DMS53 treated with DMSO at 0.1 percent for 48 hours (cell line): ENCODE measurements at regions not wholly inside any gene's neighbourhood (a gene's known extent, or its start where the extent isn't known, plus 50 kb on each side); places are given as distances from the start of the nearest gene placed in this dataset.

Experiments
- DNase-seq: peaks from one replicate; lab custom pipeline; 2025; ENCODE audit not compliant: unreplicated experiment; lab: John Stamatoyannopoulos, UW

GRCh38 chr3:194265996-194266964 lies 84.8 kb downstream of the CPN2 start:
- no peak for DNase-seq

GRCh38 chr3:194267744-194268653 lies 83.1 kb downstream of the CPN2 start:
- no peak for DNase-seq

- no peak for DNase-seq
Measured at GRCh38 chr3:194268654-194269512, 82.2 kb downstream of the CPN2 start.

GRCh38 chr3:194269610-194270145 lies 81.5 kb downstream of the CPN2 start:
- no peak for DNase-seq

- no peak for DNase-seq
Measured at GRCh38 chr3:194270627-194271459, 80.3 kb downstream of the CPN2 start.

GRCh38 chr3:194271460-194272035 lies 79.6 kb downstream of the CPN2 start:
- DNase-seq = no peak

- no peak for DNase-seq
Measured at GRCh38 chr3:194272221-194272620, 78.9 kb downstream of the CPN2 start.

- no peak for DNase-seq
Measured at GRCh38 chr3:194272861-194273742, 78.0 kb downstream of the CPN2 start.

- peak; percentile 3 for DNase-seq
Measured at GRCh38 chr3:194273743-194274310, 77.3 kb downstream of the CPN2 start.

GRCh38 chr3:194274424-194275085 lies 76.6 kb downstream of the CPN2 start:
- DNase-seq = no peak

- no peak for DNase-seq
Measured at GRCh38 chr3:194275291-194275690, 75.8 kb downstream of the CPN2 start.

DNA sequence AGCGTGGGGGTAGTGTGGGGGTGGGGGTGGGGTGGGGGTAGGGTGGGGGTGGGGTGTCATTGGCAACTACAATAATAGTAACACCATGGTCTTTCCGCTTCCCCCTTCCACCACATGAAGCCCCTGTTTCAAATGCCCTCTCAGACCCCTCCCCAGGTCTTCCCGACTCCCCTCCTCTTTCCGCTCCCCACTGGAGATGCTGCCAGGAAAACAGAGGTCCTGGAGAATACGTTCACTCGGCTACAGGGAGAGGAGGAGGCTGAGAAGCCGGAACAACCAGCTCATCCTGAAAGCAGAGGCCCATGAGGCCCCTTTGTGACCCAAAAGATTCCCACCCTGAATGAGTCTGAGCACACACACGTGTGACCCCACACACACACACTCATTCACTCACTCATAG lies 75.4 kb downstream of the CPN2 start:
- no peak for DNase-seq

DNA sequence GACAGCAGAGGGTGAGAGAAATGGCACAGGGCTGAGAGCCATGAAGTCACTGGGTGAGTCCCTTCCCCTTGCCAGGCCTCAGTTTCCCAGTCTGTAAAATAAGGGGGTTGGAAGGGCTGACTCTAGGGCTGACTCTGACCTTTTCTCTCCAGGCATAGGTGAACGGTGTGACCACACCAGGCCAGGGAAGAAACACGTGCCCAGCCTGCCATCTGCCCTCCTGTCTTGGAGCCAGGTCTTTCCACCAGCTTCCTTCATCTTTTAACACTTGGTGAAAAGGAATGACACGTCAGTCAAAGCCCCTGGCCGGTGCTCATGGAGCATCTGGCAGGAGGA lies 74.4 kb downstream of the CPN2 start:
- no peak for DNase-seq

- no peak for DNase-seq
Measured at GRCh38 chr3:194277104-194277785, 73.9 kb downstream of the CPN2 start.

DNA sequence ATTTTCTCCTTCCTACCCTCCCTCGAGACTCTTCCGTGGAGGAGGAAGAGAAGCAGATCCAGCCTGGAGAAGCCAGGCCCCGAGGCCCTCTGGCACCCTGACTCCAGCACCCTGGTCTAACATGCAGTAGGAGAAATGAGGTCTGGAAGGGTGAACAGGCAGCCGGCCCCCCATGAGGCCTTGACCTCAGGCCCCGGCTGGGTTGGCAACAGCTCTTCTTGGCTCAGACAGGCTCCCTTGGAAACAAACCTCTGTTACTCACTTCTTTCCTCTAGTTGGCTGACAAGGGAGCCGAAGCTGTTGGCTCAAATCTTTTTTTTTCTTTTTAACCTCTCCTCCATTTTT lies 73.4 kb downstream of the CPN2 start:
- no peak for DNase-seq

DNA sequence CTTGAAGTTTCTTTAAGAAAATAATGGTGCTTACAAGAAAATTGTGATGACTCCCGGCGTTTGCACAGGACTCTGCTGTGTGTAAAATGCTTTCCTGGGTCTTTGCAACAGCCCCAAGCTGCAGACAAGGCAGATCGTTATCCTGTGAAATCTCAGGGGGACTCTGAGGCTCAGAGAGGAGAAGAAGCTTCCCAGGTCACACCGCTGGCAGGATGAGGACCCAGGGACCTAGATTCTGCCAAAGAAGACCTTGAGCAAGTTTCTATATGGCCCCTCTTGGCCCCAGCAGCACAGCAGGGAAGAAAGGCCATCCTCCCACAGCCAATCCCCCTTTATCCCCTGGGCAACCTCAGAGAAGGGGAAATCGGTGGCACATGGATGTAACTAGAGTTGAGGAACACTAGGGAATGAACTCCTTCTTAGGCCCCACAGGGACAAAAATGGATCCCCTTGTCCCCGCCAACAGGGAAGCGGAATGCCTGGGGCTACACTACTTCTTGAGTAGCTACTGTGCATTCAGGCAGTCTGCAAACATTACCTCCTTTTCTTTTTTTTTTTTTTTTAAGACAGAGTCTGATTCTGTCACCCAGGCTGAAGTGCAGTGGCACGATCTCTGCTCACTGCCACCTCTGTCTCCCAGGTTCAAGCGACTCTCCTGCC lies 72.8 kb downstream of the CPN2 start:
- no peak for DNase-seq

DNA sequence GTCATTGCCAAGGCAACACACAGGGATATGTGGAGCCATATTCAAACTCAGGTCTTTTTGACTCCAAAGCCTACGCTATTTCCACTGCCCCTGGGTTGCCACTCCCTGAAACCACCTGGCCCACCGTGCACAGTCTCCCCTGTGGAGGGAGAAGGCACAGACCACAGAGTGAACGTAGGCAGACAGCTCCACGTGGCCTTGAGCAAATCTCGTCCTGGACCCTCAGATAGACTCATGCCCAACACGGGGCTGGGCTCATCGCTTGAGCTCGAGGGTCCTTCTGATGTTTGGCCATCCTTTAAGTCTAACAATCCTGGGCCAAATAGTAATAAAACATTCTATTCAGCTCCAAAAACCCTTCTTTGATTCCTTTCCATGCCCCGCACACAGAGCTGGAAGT lies 72.0 kb downstream of the CPN2 start:
- DNase-seq = no peak
